ENCODE measurements at regions not wholly inside any gene's neighbourhood (a gene's known extent, or its start where the extent isn't known, plus 50 kb on each side); places are given as distances from the start of the nearest gene placed in this dataset.

GRCh38 chr1:239297910-239298309, 88.5 kb upstream of the CHRM3 start (continued):
- TF ChIP-seq REST (tag by site-specific recombination; IDR thresholded peaks at IDR 0.05) (peak; percentile 62; the same call in 1 of the 2 replicates), ZNF433 (tag by site-specific recombination; IDR thresholded peaks at IDR 0.05; ENCODE audit: low read depth) (peak; percentile 40; the same call in 1 of the 2 replicates), ZBTB44 (tag by site-specific recombination; IDR thresholded peaks at IDR 0.05) (no peak), ZNF202 (tag by site-specific recombination; IDR thresholded peaks at IDR 0.05; ENCODE audit: borderline replicate concordance) (peak; percentile 73; the same call in 1 of the 2 replicates), HOXD13 (CRISPR knock-in tag; IDR thresholded peaks at IDR 0.05; ENCODE audit: borderline replicate concordance) (no peak), KLF17 (tag by site-specific recombination; IDR thresholded peaks at IDR 0.05) (no peak), ZNF501 (tag by site-specific recombination; IDR thresholded peaks at IDR 0.05) (no peak), OSR2 (tag by site-specific recombination; IDR thresholded peaks at IDR 0.05) (no peak), ZNF555 (tag by site-specific recombination; conservative IDR thresholded peaks at IDR 0.05) (peak; percentile 77), ZNF768 (tag by site-specific recombination; IDR thresholded peaks at IDR 0.05) (no peak), ZNF558 (tag by site-specific recombination; IDR thresholded peaks at IDR 0.05) (0 out of 2 replicates have a peak, but pooled peaks have one; percentile 36), ZBTB21 (tag by site-specific recombination; IDR thresholded peaks at IDR 0.05) (0 out of 2 replicates have a peak, but pooled peaks have one; percentile 17), PRDM4 (tag by site-specific recombination; IDR thresholded peaks at IDR 0.05) (no peak), MYNN (tag by site-specific recombination; IDR thresholded peaks at IDR 0.05; ENCODE audit: borderline replicate concordance) (no peak), ZNF521 (tag by site-specific recombination; IDR thresholded peaks at IDR 0.05) (no peak), ZFP3 (tag by site-specific recombination; IDR thresholded peaks at IDR 0.05; ENCODE audit: low read depth) (no peak), GLI4 (tag by site-specific recombination; IDR thresholded peaks at IDR 0.05) (no peak), ZFP37 (tag by site-specific recombination; IDR thresholded peaks at IDR 0.05) (no peak), ZNF510 (tag by site-specific recombination; IDR thresholded peaks at IDR 0.05; ENCODE audit: insufficient replicate concordance) (peak; percentile 35), ZNF155 (tag by site-specific recombination; IDR thresholded peaks at IDR 0.05) (no peak), ZNF266 (tag by site-specific recombination; IDR thresholded peaks at IDR 0.05; ENCODE audit: low read depth) (peak; percentile 50; the same call in 1 of the 2 replicates)
- TF ChIP-seq, protein P1, sequence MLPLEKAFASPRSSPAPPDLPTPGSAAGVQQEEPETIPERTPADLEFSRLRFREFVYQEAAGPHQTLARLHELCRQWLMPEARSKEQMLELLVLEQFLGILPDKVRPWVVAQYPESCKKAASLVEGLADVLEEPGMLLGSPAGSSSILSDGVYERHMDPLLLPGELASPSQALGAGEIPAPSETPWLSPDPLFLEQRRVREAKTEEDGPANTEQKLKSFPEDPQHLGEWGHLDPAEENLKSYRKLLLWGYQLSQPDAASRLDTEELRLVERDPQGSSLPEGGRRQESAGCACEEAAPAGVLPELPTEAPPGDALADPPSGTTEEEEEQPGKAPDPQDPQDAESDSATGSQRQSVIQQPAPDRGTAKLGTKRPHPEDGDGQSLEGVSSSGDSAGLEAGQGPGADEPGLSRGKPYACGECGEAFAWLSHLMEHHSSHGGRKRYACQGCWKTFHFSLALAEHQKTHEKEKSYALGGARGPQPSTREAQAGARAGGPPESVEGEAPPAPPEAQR (tag by site-specific recombination; IDR thresholded peaks at IDR 0.05), result no peak
- TF ChIP-seq, protein P2, sequence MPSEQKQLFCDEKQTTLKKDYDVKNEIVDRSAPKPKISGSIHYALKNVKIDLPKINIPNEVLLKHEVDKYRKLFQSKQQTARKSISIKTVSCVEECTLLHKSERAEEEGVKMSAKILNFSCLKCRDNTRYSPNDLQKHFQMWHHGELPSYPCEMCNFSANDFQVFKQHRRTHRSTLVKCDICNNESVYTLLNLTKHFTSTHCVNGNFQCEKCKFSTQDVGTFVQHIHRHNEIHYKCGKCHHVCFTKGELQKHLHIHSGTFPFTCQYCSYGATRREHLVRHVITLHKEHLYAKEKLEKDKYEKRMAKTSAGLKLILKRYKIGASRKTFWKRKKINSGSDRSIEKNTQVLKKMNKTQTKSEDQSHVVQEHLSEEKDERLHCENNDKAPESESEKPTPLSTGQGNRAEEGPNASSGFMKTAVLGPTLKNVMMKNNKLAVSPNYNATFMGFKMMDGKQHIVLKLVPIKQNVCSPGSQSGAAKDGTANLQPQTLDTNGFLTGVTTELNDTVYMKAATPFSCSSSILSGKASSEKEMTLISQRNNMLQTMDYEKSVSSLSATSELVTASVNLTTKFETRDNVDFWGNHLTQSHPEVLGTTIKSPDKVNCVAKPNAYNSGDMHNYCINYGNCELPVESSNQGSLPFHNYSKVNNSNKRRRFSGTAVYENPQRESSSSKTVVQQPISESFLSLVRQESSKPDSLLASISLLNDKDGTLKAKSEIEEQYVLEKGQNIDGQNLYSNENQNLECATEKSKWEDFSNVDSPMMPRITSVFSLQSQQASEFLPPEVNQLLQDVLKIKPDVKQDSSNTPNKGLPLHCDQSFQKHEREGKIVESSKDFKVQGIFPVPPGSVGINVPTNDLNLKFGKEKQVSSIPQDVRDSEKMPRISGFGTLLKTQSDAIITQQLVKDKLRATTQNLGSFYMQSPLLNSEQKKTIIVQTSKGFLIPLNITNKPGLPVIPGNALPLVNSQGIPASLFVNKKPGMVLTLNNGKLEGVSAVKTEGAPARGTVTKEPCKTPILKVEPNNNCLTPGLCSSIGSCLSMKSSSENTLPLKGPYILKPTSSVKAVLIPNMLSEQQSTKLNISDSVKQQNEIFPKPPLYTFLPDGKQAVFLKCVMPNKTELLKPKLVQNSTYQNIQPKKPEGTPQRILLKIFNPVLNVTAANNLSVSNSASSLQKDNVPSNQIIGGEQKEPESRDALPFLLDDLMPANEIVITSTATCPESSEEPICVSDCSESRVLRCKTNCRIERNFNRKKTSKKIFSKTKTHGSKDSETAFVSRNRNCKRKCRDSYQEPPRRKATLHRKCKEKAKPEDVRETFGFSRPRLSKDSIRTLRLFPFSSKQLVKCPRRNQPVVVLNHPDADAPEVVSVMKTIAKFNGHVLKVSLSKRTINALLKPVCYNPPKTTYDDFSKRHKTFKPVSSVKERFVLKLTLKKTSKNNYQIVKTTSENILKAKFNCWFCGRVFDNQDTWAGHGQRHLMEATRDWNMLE (tag by site-specific recombination; conservative IDR thresholded peaks at IDR 0.05; ENCODE audit: low read depth), result peak; percentile 78
